LNCAP (cell line): ENCODE measurements at regions not wholly inside any gene's neighbourhood (a gene's known extent, or its start where the extent isn't known, plus 50 kb on each side); places are given as distances from the start of the nearest gene placed in this dataset.

Experiments used
- CTCF ChIP-seq: fragments of 450-650 bp; IDR thresholded peaks from 2 replicates; pipeline ENCODE4 v1.5.1; 2017; ENCODE audit warnings: mild to moderate bottlenecking

GRCh38 chr7:112877691-112878460 lies 87.7 kb upstream of the TMEM168 start:
- no peak for TF ChIP-seq CTCF

- no peak for TF ChIP-seq CTCF
Measured at GRCh38 chr7:112876877-112877276, 86.7 kb upstream of the TMEM168 start.

GRCh38 chr7:112874909-112875308 lies 84.7 kb upstream of the TMEM168 start:
- TF ChIP-seq CTCF = no peak

GRCh38 chr7:112873831-112874553 lies 83.8 kb upstream of the TMEM168 start:
- TF ChIP-seq CTCF = no peak

GRCh38 chr7:112869111-112869774 lies 79.0 kb upstream of the TMEM168 start:
- peak; percentile 97 for TF ChIP-seq CTCF

- TF ChIP-seq CTCF = no peak
Measured at GRCh38 chr7:112868609-112869008, 78.4 kb upstream of the TMEM168 start.

GRCh38 chr7:112866424-112866823 lies 76.2 kb upstream of the TMEM168 start:
- no peak for TF ChIP-seq CTCF
